K562 (cell line): ENCODE measurements at regions not wholly inside any gene's neighbourhood (a gene's known extent, or its start where the extent isn't known, plus 50 kb on each side); places are given as distances from the start of the nearest gene placed in this dataset.

Experiments used
- ATAC-seq: fragments of 200-7000 bp; cut with Tn5 transposase; 3 replicates; pipeline ENCODE4 v1.9.1; 2020; ENCODE audit warnings: moderate library complexity
- BruUV-seq: library from RNA; stranded (reverse); fragments of 400-500 nt; replicated peaks from 2 replicates; lab custom pipeline; 2021; lab: Mats Ljungman, UMichigan
- CTCF ChIA-PET: fragments of 300-600 bp; formaldehyde crosslinking; extraction: SDS; loops from one replicate; lab custom pipeline; 2021; ENCODE audit warnings: low intra/inter-chr PET ratio; lab: Yijun Ruan, JAX
- POLR2A ChIA-PET: fragments of 300-600, 350-650 bp; sonication (Branson Sonifier 250); formaldehyde crosslinking; extraction: SDS; loops from one replicate; lab custom pipeline; 2021; ENCODE audit warnings: antibody characterized with exemption, inconsistent platforms; lab: Yijun Ruan, JAX
- DNase-seq, 4 experiments: peaks; one replicate each; pipeline versions ENCODE4 v3.0.0 to v3.0.0-alpha.2; 2011 to 2018; ENCODE audit warnings: low spot score in 3 of 4, mixed read lengths in 3 of 4; ENCODE audit errors: extremely low read depth in 1 of 4
- FAIRE-seq: peaks from 2 replicates; lab custom pipeline; 2011; peaks lifted over from hg19 to GRCh38; lab: Jason Lieb, UNC
- H2AFZ ChIP-seq: 2 replicates; pipeline ENCODE4 v1.6.0; 2011; ENCODE audit warnings: low read depth, low read length, control low read depth, inconsistent platforms
- H3K27ac ChIP-seq: fragments of 200-600 bp; 3 replicates; pipeline ENCODE4 v1.8.0; 2011; ENCODE audit warnings: low read depth, mild to moderate bottlenecking, control low read depth, inconsistent platforms, low read length, moderate library complexity, mixed read lengths; ENCODE audit errors: extremely low read depth
- H3K27me3 ChIP-seq, 2 experiments: fragments of 300-600 bp in 1 of 2; 2 replicates in 1 of 2; 3 replicates in 1 of 2; pipeline versions ENCODE4 v1.6.0 to v1.8.0; 2011; ENCODE audit warnings: inconsistent platforms in 2 of 2, low read length in 2 of 2, mild to moderate bottlenecking in 1 of 2, mixed read lengths in 1 of 2, moderate library complexity in 1 of 2; ENCODE audit not compliant: control insufficient read depth in 2 of 2, insufficient read depth in 2 of 2
- H3K36me3 ChIP-seq: fragments of 300-600 bp; 3 replicates; pipeline ENCODE4 v1.8.0; 2011; ENCODE audit warnings: mild to moderate bottlenecking, low read length, inconsistent platforms; ENCODE audit not compliant: control insufficient read depth, insufficient read depth
- H3K4me1 ChIP-seq, 2 experiments: fragments of 200-600 bp in 1 of 2; replicated peaks in 1 of 2; 2 replicates in 1 of 2; 3 replicates in 1 of 2; pipeline versions ENCODE4 v1.5.1 to v1.8.0; 2011; ENCODE audit warnings: inconsistent platforms in 2 of 2, low read length in 2 of 2, mild to moderate bottlenecking in 1 of 2, mixed read lengths in 1 of 2, moderate library complexity in 1 of 2; ENCODE audit not compliant: control insufficient read depth in 2 of 2, insufficient read depth in 2 of 2
- H3K4me2 ChIP-seq: 2 replicates; pipeline ENCODE4 v1.6.1; 2011; ENCODE audit warnings: low read length, control low read depth, inconsistent platforms, mixed read lengths; ENCODE audit not compliant: insufficient read depth
- H3K4me3 ChIP-seq: fragments of 200-600 bp; sonication (generic), shearing (Covaris generic); 2 replicates; pipeline ENCODE4 v1.5.1; 2016; ENCODE audit warnings: control low read depth, inconsistent platforms
- H3K79me2 ChIP-seq: fragments of 200-600 bp; 3 replicates; pipeline ENCODE4 v1.8.0; 2011; ENCODE audit warnings: low read length, inconsistent platforms; ENCODE audit not compliant: control insufficient read depth, insufficient read depth
- H3K9ac ChIP-seq, 2 experiments: 2 replicates each; pipeline versions ENCODE4 v1.6.0 to v1.6.1; 2011; ENCODE audit warnings: low read depth in 2 of 2, low read length in 2 of 2, control low read depth in 1 of 2, inconsistent platforms in 1 of 2, mild to moderate bottlenecking in 1 of 2, mixed read lengths in 1 of 2; ENCODE audit not compliant: insufficient read depth in 1 of 2
- H3K9me1 ChIP-seq: one replicate; pipeline ENCODE4 v1.6.0; 2011; ENCODE audit warnings: inconsistent platforms, mild to moderate bottlenecking, low read length, moderate library complexity; ENCODE audit not compliant: control insufficient read depth, insufficient read depth
- H3K9me3 ChIP-seq: replicated peaks from 2 replicates; pipeline ENCODE4 v1.5.1; 2011; ENCODE audit warnings: low read depth, low read length, inconsistent platforms; ENCODE audit not compliant: control insufficient read depth, insufficient read depth
- H4K20me1 ChIP-seq: replicated peaks from 2 replicates; pipeline ENCODE4 v1.6.1; 2011; ENCODE audit warnings: low read length, inconsistent platforms, mixed read lengths; ENCODE audit not compliant: control insufficient read depth, insufficient read depth
- ARNT ChIP-seq, 2 experiments: fragments of 450-650 bp; IDR thresholded peaks; 2 replicates each; pipeline ENCODE4 v1.6.1; 2016; ENCODE audit warnings: mild to moderate bottlenecking in 1 of 2
- GTF2A2 ChIP-seq: IDR thresholded peaks from 2 replicates; pipeline ENCODE4 v1.6.1; 2016; ENCODE audit warnings: mild to moderate bottlenecking, missing genetic modification characterization, missing compliant biosample characterization
- NR2C2 ChIP-seq, 2 experiments: fragments of 200-800 bp in 1 of 2; sonication (Bioruptor generic) in 1 of 2; sonication (generic) in 1 of 2; formaldehyde crosslinking in 1 of 2; IDR thresholded peaks; 2 replicates each; pipeline versions ENCODE4 v1.6.1 to v1.8.0; 2016 to 2022; ENCODE audit warnings: mild to moderate bottlenecking in 1 of 2, missing compliant biosample characterization in 1 of 2, missing genetic modification characterization in 1 of 2, missing genetic modification reagents in 1 of 2
- SP1 ChIP-seq: sonication (generic); formaldehyde crosslinking; IDR thresholded peaks from 2 replicates; pipeline ENCODE4 v1.8.1; 2022; ENCODE audit warnings: mild to moderate bottlenecking, missing genetic modification reagents
- STAT6 ChIP-seq: sonication (generic); formaldehyde crosslinking; IDR thresholded peaks from 2 replicates; pipeline ENCODE4 v1.8.1; 2023; ENCODE audit warnings: mild to moderate bottlenecking, missing genetic modification reagents
- TCF7L2 ChIP-seq: fragments of 150-350 bp; IDR thresholded peaks from 2 replicates; pipeline ENCODE4 v1.6.1; 2016; ENCODE audit warnings: low read depth, mild to moderate bottlenecking, low read length, moderate library complexity
- TEAD1 ChIP-seq, 2 experiments: fragments of 450-650 bp in 1 of 2; sonication (generic) in 1 of 2; formaldehyde crosslinking; IDR thresholded peaks; 2 replicates each; pipeline versions ENCODE4 v1.4.0 to v1.8.0; 2020 to 2022; ENCODE audit warnings: mild to moderate bottlenecking in 2 of 2, missing genetic modification reagents in 1 of 2
- TFAM ChIP-seq: fragments of 250-450 bp; sonication (Bioruptor Pico); conservative IDR thresholded peaks from 2 replicates; pipeline ENCODE4 v1.5.0; 2021; ENCODE audit warnings: mild to moderate bottlenecking, moderate library complexity
- WHSC1 ChIP-seq: IDR thresholded peaks from one replicate; pipeline ENCODE4 v1.6.1; 2012; ENCODE audit warnings: low read length, control low read depth, inconsistent platforms
- ZBTB34 ChIP-seq: fragments of 250-450 bp; sonication (Bioruptor Pico); IDR thresholded peaks from 2 replicates; pipeline ENCODE4 v1.8.0; 2021; ENCODE audit warnings: mild to moderate bottlenecking, moderate library complexity
- ZC3H8 ChIP-seq: fragments of 450-650 bp; IDR thresholded peaks from 2 replicates; pipeline ENCODE4 v1.6.1; 2017
- WGBS: fragments of 100-300 bp; shearing (Covaris generic); methylation state at CpG from one replicate; pipeline ENCODE4 v1.1.6; 2016; ENCODE audit warnings: low coverage, mixed read lengths; ENCODE audit not compliant: insufficient coverage; ENCODE audit errors: missing lambda C conversion rate; 5-methylcytosine and 5-hydroxymethylcytosine counted together
- in situ Hi-C: fragments of 300-500 bp; cut with MboI; formaldehyde crosslinking; loops from 4 replicates; pipeline ENCODE4 v1.15.0; 2018; ENCODE audit warnings: inconsistent platforms, mixed read lengths
- intact Hi-C: fragments of 100-400 bp; cut with micrococcal nuclease; formaldehyde crosslinking; loops from 2 replicates; pipeline ENCODE4 v1.14.2; 2022

- H2AFZ ChIP-seq = no peak overlapping the region
- intact Hi-C loops = no loop called here
- FAIRE-seq (no peak), ATAC-seq (no peak), DNase-seq (no peak)
- no peaks in the 10 kb centered on the region for H3K79me2 ChIP-seq
- peaks cover 0 to 24% of the 10 kb centered on the region in 2 experiments; a peak in 2 of 5 replicates for H3K27me3 ChIP-seq
- H3K9me1 ChIP-seq = no peaks in the 10 kb centered on the region
- H3K4me2 ChIP-seq = no peak overlapping the region
- ChIA-PET CTCF (no interaction called here), POLR2A (interaction anchor here (1.0 kb wide), 1 partner anchor 9 kb away, joined by 3 read pairs; no protein-coding TSS in a partner anchor)
- in situ Hi-C loops = no loop called here
- no peaks in the 10 kb centered on the region for H4K20me1 ChIP-seq
- no peak overlapping the region for H3K27ac ChIP-seq
- no TSS peak for BruUV-seq
- no peak overlapping the region for H3K9ac ChIP-seq
- H3K4me1 ChIP-seq = peaks cover 0 to 4% of the 10 kb centered on the region in 2 experiments; a peak in 1 of 5 replicates
- WGBS = 0% methylated on average over 3 of the region's 3 CpGs
- H3K9me3 ChIP-seq = no peaks in the 10 kb centered on the region
- no peak for TF ChIP-seq SP1 (CRISPR knock-in tag)
- TF ChIP-seq, all 486 proteins: peak for 0
- no peak overlapping the region for H3K4me3 ChIP-seq
- H3K36me3 ChIP-seq = no peaks in the 10 kb centered on the region
Measured at GRCh38 chr15:31481142-31481541, 154.5 kb downstream of the KLF13 start.

GRCh38 chr15:31482122-31482922 is 155.7 kb downstream of the KLF13 start:
- DNase-seq = no peak
- Histone ChIP-seq H3K4me1 (peaks cover 0 to 4% of the 10 kb centered on the region in 2 experiments; a peak in 1 of 5 replicates), H3K79me2 (no peaks in the 10 kb centered on the region), H4K20me1 (no peaks in the 10 kb centered on the region), H2AFZ (no peak overlapping the region), H3K4me3 (no peak overlapping the region), H3K9me1 (no peaks in the 10 kb centered on the region), H3K9ac (no peak overlapping the region), H3K27ac (no peak overlapping the region), H3K36me3 (no peaks in the 10 kb centered on the region), H3K9me3 (no peaks in the 10 kb centered on the region), H3K4me2 (no peak overlapping the region), H3K27me3 (peaks cover 0 to 31% of the 10 kb centered on the region in 2 experiments; a peak in 2 of 5 replicates)
- no peak for FAIRE-seq
- POLR2A ChIA-PET = interaction anchor here (1.0 kb wide), 1 partner anchor 16 kb away, joined by 3 read pairs; no protein-coding TSS in a partner anchor
- in situ Hi-C loops = no loop called here
- intact Hi-C loops = no loop called here
- no TSS peak for BruUV-seq
- WGBS = 15% methylated on average over 35 of the region's 38 CpGs
- CTCF ChIA-PET = no interaction called here
- ATAC-seq = no peak
- TF ChIP-seq NR2C2 (CRISPR knock-in tag; IDR thresholded peaks at IDR 0.05) = no peak
- no peak for TF ChIP-seq NR2C2 (tag; IDR thresholded peaks at IDR 0.05)
- TF ChIP-seq ZBTB34 (CRISPR knock-in tag) = no peak
- no peak for TF ChIP-seq ARNT (IDR thresholded peaks at IDR 0.05)
- no peak for TF ChIP-seq WHSC1
- no peak for TF ChIP-seq TFAM (CRISPR knock-in tag)
- TF ChIP-seq STAT6 (CRISPR knock-in tag) = no peak
- TF ChIP-seq GTF2A2 (tag) = no peak
- TF ChIP-seq TCF7L2 = no peak
- TF ChIP-seq TEAD1 (CRISPR knock-in tag; IDR thresholded peaks at IDR 0.05) = no peak
- no peak for TF ChIP-seq ZC3H8
